Panc1 (cell line): ENCODE measurements at regions not wholly inside any gene's neighbourhood (a gene's known extent, or its start where the extent isn't known, plus 50 kb on each side); places are given as distances from the start of the nearest gene placed in this dataset.
A peak's percentile ranks its signal among the peaks of the same experiment; 100 is the strongest.

Experiments used
- ATAC-seq: fragments of 200-7000 bp; cut with Tn5 transposase; 2 replicates; pipeline ENCODE4 v1.9.1; 2020; ENCODE audit warnings: mild to moderate bottlenecking, moderate library complexity
- BruUV-seq: library from RNA; stranded (reverse); fragments of 400-500 nt; replicated peaks from 2 replicates; lab custom pipeline; 2021; lab: Mats Ljungman, UMichigan
- CTCF ChIA-PET: fragments of 300-600 bp; sonication (Branson Sonifier 250); formaldehyde crosslinking; loops from one replicate; lab custom pipeline; 2022; ENCODE audit warnings: antibody characterized with exemption; lab: Charles Lee
- POLR2A ChIA-PET: fragments of 300-600 bp; sonication (Branson Sonifier 250); formaldehyde crosslinking; loops from one replicate; lab custom pipeline; 2022; ENCODE audit warnings: antibody characterized with exemption; lab: Charles Lee
- DNase-seq: peaks from one replicate; pipeline ENCODE4 v3.0.0-alpha.2; 2010; ENCODE audit warnings: low read depth, low spot score
- H3K27ac ChIP-seq: 2 replicates; pipeline ENCODE4 v1.5.1; 2011; ENCODE audit warnings: mild to moderate bottlenecking, low read length, inconsistent platforms
- H3K27me3 ChIP-seq: fragments of 200-500 bp; sonication (Bioruptor generic); 2 replicates; pipeline ENCODE4 v1.6.0; 2014; ENCODE audit warnings: low read length, inconsistent platforms; ENCODE audit not compliant: control insufficient read depth, insufficient read depth
- H3K36me3 ChIP-seq: fragments of 200-500 bp; sonication (Bioruptor generic); 2 replicates; pipeline ENCODE4 v1.5.1; 2014; ENCODE audit warnings: inconsistent platforms, mild to moderate bottlenecking, low read length, moderate library complexity; ENCODE audit not compliant: control insufficient read depth, insufficient read depth
- H3K4me1 ChIP-seq: 2 replicates; pipeline ENCODE4 v1.5.1; 2011; ENCODE audit warnings: inconsistent platforms, mild to moderate bottlenecking, low read length, moderate library complexity; ENCODE audit not compliant: control insufficient read depth, insufficient read depth
- H3K4me3 ChIP-seq, 2 experiments: 2 replicates each; pipeline ENCODE4 v1.5.1; 2011 to 2012; ENCODE audit warnings: low read depth in 2 of 2, low read length in 2 of 2, mild to moderate bottlenecking in 2 of 2, inconsistent platforms in 1 of 2, moderate library complexity in 1 of 2
- H3K9me3 ChIP-seq: fragments of 200-500 bp; sonication (Bioruptor generic); 2 replicates; pipeline ENCODE4 v1.5.1; 2014; ENCODE audit warnings: low read depth, mild to moderate bottlenecking, inconsistent platforms, low read length, moderate library complexity; ENCODE audit not compliant: control insufficient read depth, insufficient read depth
- CTCF ChIP-seq: fragments of 450-650 bp; IDR thresholded peaks from 2 replicates; pipeline ENCODE4 v1.5.1; 2017; ENCODE audit warnings: mild to moderate bottlenecking
- POLR2AphosphoS5 ChIP-seq: IDR thresholded peaks from 2 replicates; pipeline ENCODE4 v1.6.1; 2012; ENCODE audit warnings: mild to moderate bottlenecking, low read depth, low read length, moderate library complexity
- REST ChIP-seq, 2 experiments: IDR thresholded peaks; 2 replicates each; pipeline ENCODE4 v1.6.1; 2011 to 2012; ENCODE audit warnings: low read depth in 2 of 2, control low read depth in 1 of 2, low read length in 1 of 2, mild to moderate bottlenecking in 1 of 2, moderate library complexity in 1 of 2; ENCODE audit not compliant: insufficient read depth in 1 of 2
- SIN3A ChIP-seq: IDR thresholded peaks from 2 replicates; pipeline ENCODE4 v1.6.1; 2012; ENCODE audit warnings: low read depth, mild to moderate bottlenecking, low read length, moderate library complexity, borderline replicate concordance; ENCODE audit not compliant: insufficient read depth
- TCF7L2 ChIP-seq: IDR thresholded peaks from 2 replicates; pipeline ENCODE4 v1.6.1; 2011; ENCODE audit warnings: mild to moderate bottlenecking, low read depth, low read length, inconsistent platforms
- in situ Hi-C: cut with HindIII; loops from 2 replicates; pipeline ENCODE4 v1.10.0; 2016; ENCODE audit warnings: low sequenced_read_pairs, low pct_unique_long_range_greater_than_20kb
- intact Hi-C: fragments of 100-400 bp; cut with micrococcal nuclease; formaldehyde crosslinking; loops from one replicate; pipeline ENCODE4 v1.10.0; 2022; ENCODE audit not compliant: unreplicated experiment

- in situ Hi-C loops (no loop called here), intact Hi-C loops (no loop called here)
- ATAC-seq (peak; percentile 69; the same call in 1 of the 2 replicates), DNase-seq (no peak)
- H3K36me3 ChIP-seq, result no peaks in the 10 kb centered on the region
- BruUV-seq, result no TSS peak
- no peak overlapping the region for H3K27ac ChIP-seq
- no peak for TF ChIP-seq POLR2AphosphoS5
- TF ChIP-seq SIN3A, result no peak
- no peak for TF ChIP-seq CTCF
- no peak for TF ChIP-seq TCF7L2
- TF ChIP-seq REST (IDR thresholded peaks at IDR 0.05; ENCODE audit: insufficient read depth in 1 of 2, low read depth in 2 of 2, low read length in 1 of 2), result no peak
- peaks cover 16% of the 10 kb centered on the region for H3K27me3 ChIP-seq
- H3K4me1 ChIP-seq, result no peaks in the 10 kb centered on the region
- H3K4me3 ChIP-seq, result no peak overlapping the region
- H3K9me3 ChIP-seq, result no peaks in the 10 kb centered on the region
- ChIA-PET CTCF (interaction anchor here (0.6 kb wide), 1 partner anchor 844 kb away, joined by 3 read pairs; no protein-coding TSS in a partner anchor), POLR2A (no interaction called here)
Measured at GRCh38 chr1:36653850-36654249, 171.1 kb upstream of the CSF3R start.

- no peak overlapping the region for H3K4me3 ChIP-seq
- DNase-seq (no peak), ATAC-seq (no peak)
- TF ChIP-seq TCF7L2 (no peak), SIN3A (no peak), CTCF (no peak), POLR2AphosphoS5 (no peak), REST (IDR thresholded peaks at IDR 0.05; ENCODE audit: insufficient read depth in 1 of 2, low read depth in 2 of 2, low read length in 1 of 2) (no peak)
- peaks cover 16% of the 10 kb centered on the region for H3K27me3 ChIP-seq
- H3K9me3 ChIP-seq, result no peaks in the 10 kb centered on the region
- no peaks in the 10 kb centered on the region for H3K4me1 ChIP-seq
- ChIA-PET CTCF (no interaction called here), POLR2A (no interaction called here)
- in situ Hi-C loops (no loop called here), intact Hi-C loops (no loop called here)
- H3K27ac ChIP-seq, result no peak overlapping the region
- H3K36me3 ChIP-seq, result no peaks in the 10 kb centered on the region
- no TSS peak for BruUV-seq
Measured at GRCh38 chr1:36652586-36652985, 169.9 kb upstream of the CSF3R start.
